Right renal pelvis (tissue), 4 donors: ENCODE measurements at regions not wholly inside any gene's neighbourhood (a gene's known extent, or its start where the extent isn't known, plus 50 kb on each side); places are given as distances from the start of the nearest gene placed in this dataset.

Experiments used
- DNase-seq, 4 donors: peaks; one replicate each; pipeline ENCODE4 v3.0.0-alpha.2; 2013; ENCODE audit warnings: low read depth in 4 of 4, low spot score in 3 of 4, missing footprints in 1 of 4

- no peak for DNase-seq
Measured at GRCh38 chr4:11632483-11632882, 203.8 kb upstream of the HS3ST1 start.

GRCh38 chr4:11632025-11632424, 203.3 kb upstream of the HS3ST1 start:
- no peak for DNase-seq

- no peak for DNase-seq
Measured at GRCh38 chr4:11631416-11631815, 202.7 kb upstream of the HS3ST1 start.

GRCh38 chr4:11628093-11628725, 199.5 kb upstream of the HS3ST1 start:
- no peak for DNase-seq

GRCh38 chr4:11626066-11626465, 197.4 kb upstream of the HS3ST1 start:
- DNase-seq = no peak

- no peak for DNase-seq
Measured at GRCh38 chr4:11625211-11625610, 196.5 kb upstream of the HS3ST1 start.

- no peak for DNase-seq
Measured at GRCh38 chr4:11624370-11624769, 195.7 kb upstream of the HS3ST1 start.

GRCh38 chr4:11623726-11624037, 195.0 kb upstream of the HS3ST1 start:
- no peak for DNase-seq

- no peak for DNase-seq
Measured at GRCh38 chr4:11622961-11623725, 194.4 kb upstream of the HS3ST1 start.

GRCh38 chr4:11620861-11621260, 192.2 kb upstream of the HS3ST1 start:
- no peak for DNase-seq

GRCh38 chr4:11618666-11619282, 190.1 kb upstream of the HS3ST1 start:
- DNase-seq = no peak

- DNase-seq = no peak
Measured at GRCh38 chr4:11616856-11617255, 188.2 kb upstream of the HS3ST1 start.

GRCh38 chr4:11615601-11616000, 186.9 kb upstream of the HS3ST1 start:
- no peak for DNase-seq

GRCh38 chr4:11614426-11614825, 185.7 kb upstream of the HS3ST1 start:
- DNase-seq = peak in 1 of 4 donors; percentile 36

- DNase-seq = no peak
Measured at GRCh38 chr4:11611868-11612267, 183.2 kb upstream of the HS3ST1 start.

GRCh38 chr4:11609751-11610150, 181.1 kb upstream of the HS3ST1 start:
- DNase-seq = no peak

- no peak for DNase-seq
Measured at GRCh38 chr4:11608992-11609391, 180.3 kb upstream of the HS3ST1 start.

GRCh38 chr4:11606078-11606477, 177.4 kb upstream of the HS3ST1 start:
- DNase-seq = no peak

- no peak for DNase-seq
Measured at GRCh38 chr4:11605597-11605996, 176.9 kb upstream of the HS3ST1 start.

- no peak for DNase-seq
Measured at GRCh38 chr4:11604821-11605220, 176.1 kb upstream of the HS3ST1 start.

GRCh38 chr4:11603591-11604194, 175.0 kb upstream of the HS3ST1 start:
- DNase-seq = no peak
